Lung (tissue), 11 donors: ENCODE measurements at regions not wholly inside any gene's neighbourhood (a gene's known extent, or its start where the extent isn't known, plus 50 kb on each side); places are given as distances from the start of the nearest gene placed in this dataset.
A peak's percentile ranks its signal among the peaks of the same experiment; 100 is the strongest.

Experiments
- ATAC-seq: fragments of 200-7000 bp; cut with Tn5 transposase; one replicate; pipeline ENCODE4 v1.9.1; 2020; ENCODE audit warnings: moderate number of reproducible peaks; ENCODE audit not compliant: insufficient read depth, low FRiP score
- DNase-seq, 3 donors: peaks; one replicate each; pipeline ENCODE4 v3.0.0-alpha.2; 2013 to 2017
- H3K27ac ChIP-seq, 2 donors: one replicate each; pipeline ENCODE4 v1.5.1; 2013; ENCODE audit warnings: mild to moderate bottlenecking in 2 of 2, moderate library complexity in 2 of 2, control low read depth in 1 of 2, inconsistent platforms in 1 of 2, low read depth in 1 of 2, low read length in 1 of 2
- H3K27me3 ChIP-seq, 3 donors: one replicate each; pipeline ENCODE4 v1.5.1; 2013; ENCODE audit warnings: low read length in 2 of 3; ENCODE audit not compliant: control insufficient read depth in 3 of 3, insufficient read depth in 3 of 3
- H3K36me3 ChIP-seq, 4 donors: one replicate each; pipeline ENCODE4 v1.5.1; 2013; ENCODE audit warnings: low read length in 4 of 4, mild to moderate bottlenecking in 1 of 4, moderate library complexity in 1 of 4; ENCODE audit not compliant: control insufficient read depth in 4 of 4, insufficient read depth in 4 of 4
- H3K4me1 ChIP-seq, 5 donors: one replicate each; pipeline ENCODE4 v1.5.1; 2013; ENCODE audit warnings: low read length in 5 of 5, mild to moderate bottlenecking in 2 of 5, moderate library complexity in 1 of 5; ENCODE audit not compliant: control insufficient read depth in 5 of 5, insufficient read depth in 5 of 5
- H3K4me3 ChIP-seq: one replicate; pipeline ENCODE4 v1.5.1; 2013; ENCODE audit warnings: mild to moderate bottlenecking, control low read depth, moderate library complexity
- H3K9ac ChIP-seq, 2 donors: one replicate each; pipeline ENCODE4 v1.5.1; 2013; ENCODE audit warnings: low read length in 2 of 2, control low read depth in 1 of 2; ENCODE audit not compliant: insufficient read depth in 1 of 2
- H3K9me3 ChIP-seq, 4 donors: one replicate each; pipeline ENCODE4 v1.5.1; 2013; ENCODE audit warnings: low read length in 3 of 4, mild to moderate bottlenecking in 1 of 4, moderate library complexity in 1 of 4; ENCODE audit not compliant: control insufficient read depth in 4 of 4, insufficient read depth in 3 of 4
- CTCF ChIP-seq: IDR thresholded peaks from 2 replicates; pipeline ENCODE4 v1.5.1; 2012; ENCODE audit warnings: mild to moderate bottlenecking; ENCODE audit errors: control extremely low read depth, extremely low read depth
- WGBS, 2 donors: extraction: QIAGEN DNeasy Blood & Tissue Kit; methylation state at CpG; one replicate each; pipeline ENCODE4 v1.1.7; 2013; 5-methylcytosine and 5-hydroxymethylcytosine counted together
- donor health status: control.
- donor health status: control.
- donor health status: Bipolar disorder and iron deficiency.
- donor health status: healthy.
- donor health status: DM: yes; HTN: yes; CAD: no.

GRCh38 chr6:122136386-122136785 lies 263.1 kb upstream of the HSF2 start:
- 66 to 76% methylated on average over 1 of the region's 1 CpG for WGBS, 2 donors

GRCh38 chr6:122140031-122140430 lies 259.4 kb upstream of the HSF2 start:
- Histone ChIP-seq H3K27ac (no peak overlapping the region), H3K4me1 (no peaks in the 10 kb centered on the region), H3K27me3 (no peaks in the 10 kb centered on the region), H3K4me3 (no peak overlapping the region), H3K9me3 (no peaks in the 10 kb centered on the region), H3K36me3 (no peaks in the 10 kb centered on the region), H3K9ac (no peak overlapping the region)
- ATAC-seq = no peak
- DNase-seq = no peak
- no peak for TF ChIP-seq CTCF

More at GRCh38 chr6:122136386-122136785, 263.1 kb upstream of the HSF2 start:
- no peaks in the 10 kb centered on the region for H3K9me3 ChIP-seq
- H3K27me3 ChIP-seq = no peaks in the 10 kb centered on the region
- no peak overlapping the region for H3K27ac ChIP-seq
- no peaks in the 10 kb centered on the region for H3K4me1 ChIP-seq
- no peak for TF ChIP-seq CTCF
- H3K4me3 ChIP-seq = no peak overlapping the region
- no peaks in the 10 kb centered on the region for H3K36me3 ChIP-seq
- ATAC-seq (no peak), DNase-seq (no peak)
- no peak overlapping the region for H3K9ac ChIP-seq

- 77 to 87% methylated on average over 2 of the region's 2 CpGs for WGBS, 2 donors
- H3K4me1 ChIP-seq = no peaks in the 10 kb centered on the region
Measured at GRCh38 chr6:122141246-122141645, 258.2 kb upstream of the HSF2 start.

More at GRCh38 chr6:122141246-122141645, 258.2 kb upstream of the HSF2 start:
- H3K27me3 ChIP-seq = no peaks in the 10 kb centered on the region
- TF ChIP-seq CTCF = no peak
- ATAC-seq (no peak), DNase-seq (peak in 1 of 3 donors; percentile 4)
- no peaks in the 10 kb centered on the region for H3K36me3 ChIP-seq
- no peak overlapping the region for H3K9ac ChIP-seq
- no peak overlapping the region for H3K4me3 ChIP-seq
- H3K27ac ChIP-seq = no peak overlapping the region
- H3K9me3 ChIP-seq = no peaks in the 10 kb centered on the region
